Type B pancreatic cell (in vitro differentiated cells): ENCODE measurements at regions not wholly inside any gene's neighbourhood (a gene's known extent, or its start where the extent isn't known, plus 50 kb on each side); places are given as distances from the start of the nearest gene placed in this dataset.

Experiments
- DNase-seq: peaks from one replicate; pipeline ENCODE4 v3.0.0; 2021; ENCODE audit warnings: mixed read lengths; ENCODE audit not compliant: unreplicated experiment; ENCODE audit errors: extremely low spot score
- H3K27ac Mint-ChIP-seq: 2 replicates; pipeline ENCODE4 v1.8.0; 2021; ENCODE audit warnings: mild to moderate bottlenecking, mixed read lengths
- H3K27me3 Mint-ChIP-seq: 2 replicates; pipeline ENCODE4 v1.8.0; 2021; ENCODE audit warnings: mixed read lengths
- H3K36me3 Mint-ChIP-seq: 2 replicates; pipeline ENCODE4 v1.8.0; 2021; ENCODE audit warnings: mixed read lengths
- H3K4me1 Mint-ChIP-seq: one replicate; pipeline ENCODE4 v1.8.0; 2021; ENCODE audit warnings: mixed read lengths; ENCODE audit not compliant: unreplicated experiment
- H3K4me3 Mint-ChIP-seq: 2 replicates; pipeline ENCODE4 v1.8.0; 2021; ENCODE audit warnings: mild to moderate bottlenecking, mixed read lengths
- H3K9me3 Mint-ChIP-seq: 2 replicates; pipeline ENCODE4 v1.8.0; 2021; ENCODE audit warnings: mixed read lengths
- CTCF ChIP-seq: fragments of 200-600 bp; sonication (generic); conservative IDR thresholded peaks from 2 replicates; pipeline ENCODE4 v1.5.0; 2021; ENCODE audit warnings: antibody characterized with exemption, mild to moderate bottlenecking

DNA sequence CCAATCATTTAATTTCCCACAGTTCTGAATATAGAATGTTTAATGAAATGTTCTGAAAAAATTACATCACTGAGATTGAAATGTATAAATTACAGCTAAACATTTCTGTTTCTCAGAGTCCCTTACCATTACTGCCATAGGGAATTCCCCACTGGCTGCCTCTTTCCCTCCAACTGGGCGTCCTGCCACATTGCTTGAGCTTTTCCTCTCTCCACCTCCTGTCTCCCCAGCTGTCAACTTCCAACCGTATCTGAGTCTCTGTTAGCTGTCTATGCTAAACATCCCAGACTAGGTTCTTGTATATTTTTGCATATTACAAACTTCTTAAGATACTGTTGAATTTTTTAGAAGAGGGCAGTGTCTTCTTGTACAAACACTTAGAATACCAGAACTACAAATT lies 407.3 kb upstream of the SLIT2 start:
- Mint-ChIP-seq H3K27me3 (no peaks in the 10 kb centered on the region), H3K36me3 (no peaks in the 10 kb centered on the region), H3K4me1 (peaks cover 4% of the 10 kb centered on the region), H3K9me3 (no peaks in the 10 kb centered on the region), H3K27ac (no peak overlapping the region), H3K4me3 (no peak overlapping the region)
- no peak for TF ChIP-seq CTCF
- no peak for DNase-seq

GRCh38 chr4:19842471-19842870 lies 409.2 kb upstream of the SLIT2 start:
- no peak overlapping the region for H3K4me3 Mint-ChIP-seq
- H3K27ac Mint-ChIP-seq = no peak overlapping the region
- H3K9me3 Mint-ChIP-seq = no peaks in the 10 kb centered on the region
- no peak for DNase-seq
- no peak for TF ChIP-seq CTCF
- H3K4me1 Mint-ChIP-seq = peaks cover 4% of the 10 kb centered on the region
- no peaks in the 10 kb centered on the region for H3K36me3 Mint-ChIP-seq
- no peaks in the 10 kb centered on the region for H3K27me3 Mint-ChIP-seq

DNA sequence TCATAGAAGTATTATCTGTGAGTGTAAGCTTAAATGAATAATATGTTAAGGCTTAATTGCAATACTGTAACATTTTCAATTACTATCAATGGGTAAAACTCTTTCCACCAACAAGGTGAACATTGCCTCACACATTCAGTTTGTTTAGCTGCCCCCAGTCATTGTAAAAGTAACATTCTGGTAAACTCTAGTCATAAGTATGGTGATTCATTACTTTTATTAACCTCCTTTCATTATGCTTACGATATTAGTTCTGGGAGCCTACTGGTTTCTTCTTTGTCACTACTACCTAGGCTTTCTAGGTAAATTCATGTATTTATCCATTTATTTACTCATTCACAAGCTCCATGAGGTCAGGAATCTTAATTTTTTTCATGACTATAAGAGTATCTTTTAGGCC lies 412.8 kb upstream of the SLIT2 start:
- H3K27ac Mint-ChIP-seq = no peak overlapping the region
- H3K4me1 Mint-ChIP-seq = peaks cover 4% of the 10 kb centered on the region
- no peak for DNase-seq
- TF ChIP-seq CTCF = no peak
- no peaks in the 10 kb centered on the region for H3K9me3 Mint-ChIP-seq
- H3K36me3 Mint-ChIP-seq = no peaks in the 10 kb centered on the region
- H3K4me3 Mint-ChIP-seq = no peak overlapping the region
- no peaks in the 10 kb centered on the region for H3K27me3 Mint-ChIP-seq

DNA sequence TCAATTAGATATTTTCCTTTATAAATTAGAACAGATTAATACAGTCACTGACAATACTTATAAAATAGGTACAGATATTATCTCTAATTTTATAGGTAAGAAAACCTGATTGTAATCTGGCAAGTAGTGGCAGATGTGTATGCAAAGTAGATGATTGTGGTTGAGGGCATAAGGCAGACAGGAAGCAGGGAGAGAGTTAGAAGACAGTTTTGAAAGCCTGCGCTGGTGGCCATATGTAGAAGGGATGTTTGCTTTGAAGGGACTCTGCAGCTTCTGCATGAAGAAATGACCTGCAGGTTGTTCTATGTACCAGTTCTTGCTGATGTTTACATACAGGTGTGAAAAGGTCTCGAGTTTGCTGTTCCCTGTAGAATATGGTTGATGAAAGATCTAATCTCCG lies 416.3 kb upstream of the SLIT2 start:
- Mint-ChIP-seq H3K27me3 (no peaks in the 10 kb centered on the region), H3K4me3 (no peak overlapping the region), H3K9me3 (no peaks in the 10 kb centered on the region), H3K27ac (no peak overlapping the region), H3K4me1 (no peaks in the 10 kb centered on the region), H3K36me3 (no peaks in the 10 kb centered on the region)
- no peak for TF ChIP-seq CTCF
- no peak for DNase-seq

DNA sequence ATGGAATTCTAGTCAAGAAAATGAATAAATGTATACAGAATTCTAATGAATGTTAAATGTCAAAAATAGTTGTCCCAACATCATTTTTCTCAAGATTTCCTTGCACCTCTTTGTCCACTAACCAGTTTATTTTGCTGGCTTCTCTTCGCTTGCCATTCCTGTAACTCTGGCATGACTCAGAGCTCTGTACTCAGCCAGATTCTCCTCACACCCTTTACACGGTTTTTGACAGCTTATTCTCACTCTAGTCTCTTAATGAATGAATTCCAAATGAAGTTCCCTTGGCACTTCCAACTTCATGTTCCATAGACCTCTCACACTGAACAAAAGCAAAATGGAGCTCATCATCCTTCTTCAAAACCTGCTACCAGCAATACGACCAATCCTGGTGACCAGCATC lies 419.3 kb upstream of the SLIT2 start:
- no peak for DNase-seq
- H3K27ac Mint-ChIP-seq = no peak overlapping the region
- H3K4me1 Mint-ChIP-seq = no peaks in the 10 kb centered on the region
- peaks cover 3% of the 10 kb centered on the region for H3K27me3 Mint-ChIP-seq
- no peaks in the 10 kb centered on the region for H3K36me3 Mint-ChIP-seq
- H3K9me3 Mint-ChIP-seq = peaks cover 7% of the 10 kb centered on the region
- no peak overlapping the region for H3K4me3 Mint-ChIP-seq
- TF ChIP-seq CTCF = no peak

DNA sequence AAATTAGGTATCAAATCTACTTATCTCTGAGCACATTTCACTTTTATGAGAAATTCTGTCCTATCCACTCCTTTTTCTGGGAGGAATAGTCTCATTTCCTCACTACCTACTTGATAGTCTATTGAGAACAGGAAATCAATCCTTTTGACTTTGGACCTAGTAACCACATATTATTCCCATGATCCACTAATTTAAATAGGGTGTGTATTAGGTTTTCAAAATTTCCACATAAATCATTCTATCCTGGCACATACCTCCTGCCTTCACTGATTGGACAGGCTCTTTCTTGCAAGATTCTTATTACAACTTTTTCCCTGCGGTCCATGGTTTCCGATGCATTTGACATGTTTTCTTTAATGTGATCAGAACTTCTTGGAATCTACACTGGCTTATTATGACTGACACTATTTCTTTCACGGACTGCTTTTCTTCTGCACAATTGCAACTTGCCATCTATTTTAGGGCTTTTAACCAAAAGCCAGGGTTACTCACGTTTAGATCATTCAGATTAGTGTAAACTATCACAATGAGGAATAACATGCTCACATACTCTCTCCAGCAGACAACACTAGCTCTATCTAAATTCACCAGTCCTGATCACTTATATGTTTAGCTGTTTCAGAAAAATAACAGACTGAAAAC lies 419.9 kb upstream of the SLIT2 start:
- Mint-ChIP-seq H3K27ac (no peak overlapping the region), H3K27me3 (peaks cover 3% of the 10 kb centered on the region), H3K4me3 (no peak overlapping the region), H3K9me3 (peaks cover 7% of the 10 kb centered on the region), H3K36me3 (no peaks in the 10 kb centered on the region), H3K4me1 (no peaks in the 10 kb centered on the region)
- no peak for DNase-seq
- TF ChIP-seq CTCF = no peak
